ELR (cell line): ENCODE measurements at regions not wholly inside any gene's neighbourhood (a gene's known extent, or its start where the extent isn't known, plus 50 kb on each side); places are given as distances from the start of the nearest gene placed in this dataset.
"Not testable (repeated sequence)": the region's sequence is repeated elsewhere in the genome, so short reads cannot be mapped to it uniquely, and the experiment has no call there.

ENCODE experiments used
- DNase-seq: peaks from one replicate; pipeline ENCODE4 v3.0.0-alpha.2; 2015; ENCODE audit warnings: low read depth

- no peak for DNase-seq
Measured at GRCh38 chr10:33501161-33501560, 166.7 kb upstream of the NRP1 start.

GRCh38 chr10:33498391-33498891, 164.0 kb upstream of the NRP1 start:
- no peak for DNase-seq

GRCh38 chr10:33497338-33497737, 162.9 kb upstream of the NRP1 start:
- DNase-seq = no peak

GRCh38 chr10:33496096-33496495, 161.6 kb upstream of the NRP1 start:
- no peak for DNase-seq

- no peak for DNase-seq
Measured at GRCh38 chr10:33494694-33495265, 160.3 kb upstream of the NRP1 start.

- DNase-seq = no peak
Measured at GRCh38 chr10:33493978-33494377, 159.5 kb upstream of the NRP1 start.

- no peak for DNase-seq
Measured at GRCh38 chr10:33493497-33493896, 159.0 kb upstream of the NRP1 start.

GRCh38 chr10:33492701-33493345, 158.4 kb upstream of the NRP1 start:
- DNase-seq = no peak

- no peak for DNase-seq
Measured at GRCh38 chr10:33489501-33490176, 155.2 kb upstream of the NRP1 start.

GRCh38 chr10:33487014-33487776, 152.7 kb upstream of the NRP1 start:
- peak; percentile 23 for DNase-seq

- DNase-seq = no peak
Measured at GRCh38 chr10:33485276-33485675, 150.8 kb upstream of the NRP1 start.

- DNase-seq = no peak
Measured at GRCh38 chr10:33484787-33485186, 150.3 kb upstream of the NRP1 start.

- DNase-seq = no peak
Measured at GRCh38 chr10:33483816-33484190, 149.3 kb upstream of the NRP1 start.

- no peak for DNase-seq
Measured at GRCh38 chr10:33483124-33483815, 148.8 kb upstream of the NRP1 start.

- DNase-seq = no peak
Measured at GRCh38 chr10:33482486-33482885, 148.0 kb upstream of the NRP1 start.

- DNase-seq = no peak
Measured at GRCh38 chr10:33481184-33481583, 146.7 kb upstream of the NRP1 start.

GRCh38 chr10:33480417-33480816, 145.9 kb upstream of the NRP1 start:
- DNase-seq = not testable (repeated sequence)

- no peak for DNase-seq
Measured at GRCh38 chr10:33478675-33479125, 144.2 kb upstream of the NRP1 start.

GRCh38 chr10:33478089-33478674, 143.7 kb upstream of the NRP1 start:
- DNase-seq = no peak

- DNase-seq = no peak
Measured at GRCh38 chr10:33477291-33478088, 143.0 kb upstream of the NRP1 start.
